ENCODE measurements at regions not wholly inside any gene's neighbourhood (a gene's known extent, or its start where the extent isn't known, plus 50 kb on each side); places are given as distances from the start of the nearest gene placed in this dataset.
"Not testable (repeated sequence)": the region's sequence is repeated elsewhere in the genome, so short reads cannot be mapped to it uniquely, and the experiment has no call there.

DNA sequence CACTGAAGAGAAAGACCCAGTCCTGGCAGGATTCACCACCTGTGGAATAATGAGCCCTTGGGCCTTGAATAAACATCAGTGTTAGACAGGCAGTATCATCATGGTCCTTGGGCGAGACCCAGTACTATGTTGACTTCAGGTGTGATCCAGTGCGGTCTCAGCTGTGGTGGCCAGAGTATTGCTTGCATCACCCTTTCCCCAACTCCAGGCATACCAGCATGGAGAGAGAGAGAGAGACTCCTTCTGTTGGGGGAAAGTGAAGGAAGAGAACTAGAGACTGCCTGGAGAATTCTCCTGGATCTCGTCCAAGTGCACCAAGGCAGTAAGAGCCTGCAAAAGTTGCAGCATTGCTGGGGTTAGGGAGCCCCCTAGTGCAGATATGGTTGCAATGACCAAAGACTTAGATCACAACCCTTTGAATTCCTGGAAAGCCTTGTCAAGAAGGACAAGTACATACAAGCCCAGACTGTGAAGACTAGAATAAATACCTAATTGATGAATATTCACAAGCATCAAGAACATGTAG lies 61.1 kb upstream of the VAMP7 start:
- peak; percentile 64 for TF ChIP-seq CTCF (IDR thresholded peaks at IDR 0.05; ENCODE audit: low read depth, low read length, missing control alignments)
- in situ Hi-C loops (cut with HindIII; ENCODE audit: low sequenced_read_pairs): no loop called here
- peak; percentile 66 for DNase-seq (ENCODE audit: low read depth)
- H3K4me3 ChIP-seq (ENCODE audit: low read depth, low read length): no peak overlapping the region

DNA sequence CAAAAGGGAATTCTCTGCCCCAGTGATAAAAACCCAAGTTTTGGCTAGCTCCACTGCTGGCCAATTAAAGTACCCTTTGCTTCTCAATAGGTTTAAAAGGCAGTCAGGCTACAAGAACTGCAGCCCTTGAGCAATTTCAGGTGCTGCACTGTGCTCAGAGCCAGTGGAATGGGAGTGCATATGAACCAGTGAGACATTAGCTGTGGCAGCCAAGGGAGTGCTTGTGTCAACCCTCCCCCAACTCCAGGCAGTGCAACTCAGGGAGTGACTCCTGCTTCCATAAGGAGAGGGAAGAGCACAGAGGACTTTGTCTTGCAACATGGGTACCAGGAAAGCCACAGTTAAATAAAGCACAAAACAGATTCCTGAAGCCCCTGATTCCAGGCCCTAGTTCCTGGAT lies 61.6 kb upstream of the VAMP7 start:
- TF ChIP-seq CTCF (IDR thresholded peaks at IDR 0.05; ENCODE audit: low read depth, low read length, missing control alignments): no peak
- DNase-seq (ENCODE audit: low read depth): no peak
- H3K4me3 ChIP-seq (ENCODE audit: low read depth, low read length): no peak overlapping the region
- in situ Hi-C loops (cut with HindIII; ENCODE audit: low sequenced_read_pairs): no loop called here

DNA sequence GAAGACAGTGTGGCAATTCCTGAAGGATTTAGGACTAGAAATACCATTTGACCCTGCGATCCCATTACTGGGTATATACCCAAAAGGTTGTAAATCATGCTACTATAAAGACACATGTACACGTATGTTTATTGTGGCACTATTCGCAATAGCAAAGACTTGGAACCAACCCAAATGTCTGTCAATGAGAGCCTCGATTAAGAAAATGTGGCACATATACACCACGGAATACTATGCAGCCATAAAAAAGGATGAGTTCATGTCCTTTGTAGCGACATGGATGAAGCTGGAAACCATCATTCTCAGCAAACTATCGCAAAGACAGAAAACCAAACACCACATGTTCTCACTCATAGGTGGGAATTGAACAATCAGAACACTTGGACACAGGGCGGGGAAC lies 66.8 kb upstream of the VAMP7 start:
- in situ Hi-C loops (cut with HindIII; ENCODE audit: low sequenced_read_pairs); DNase-seq (ENCODE audit: low read depth); H3K4me3 ChIP-seq (ENCODE audit: low read depth, low read length): not testable (repeated sequence)

GRCh38 chrX:155779831-155780230 lies 101.3 kb upstream of the VAMP7 start:
- no peak for DNase-seq (ENCODE audit: low read depth)
- in situ Hi-C loops (cut with HindIII; ENCODE audit: low sequenced_read_pairs): no loop called here
- H3K4me3 ChIP-seq (ENCODE audit: low read depth, low read length): no peak overlapping the region
- TF ChIP-seq CTCF (IDR thresholded peaks at IDR 0.05; ENCODE audit: low read depth, low read length, missing control alignments): no peak

DNA sequence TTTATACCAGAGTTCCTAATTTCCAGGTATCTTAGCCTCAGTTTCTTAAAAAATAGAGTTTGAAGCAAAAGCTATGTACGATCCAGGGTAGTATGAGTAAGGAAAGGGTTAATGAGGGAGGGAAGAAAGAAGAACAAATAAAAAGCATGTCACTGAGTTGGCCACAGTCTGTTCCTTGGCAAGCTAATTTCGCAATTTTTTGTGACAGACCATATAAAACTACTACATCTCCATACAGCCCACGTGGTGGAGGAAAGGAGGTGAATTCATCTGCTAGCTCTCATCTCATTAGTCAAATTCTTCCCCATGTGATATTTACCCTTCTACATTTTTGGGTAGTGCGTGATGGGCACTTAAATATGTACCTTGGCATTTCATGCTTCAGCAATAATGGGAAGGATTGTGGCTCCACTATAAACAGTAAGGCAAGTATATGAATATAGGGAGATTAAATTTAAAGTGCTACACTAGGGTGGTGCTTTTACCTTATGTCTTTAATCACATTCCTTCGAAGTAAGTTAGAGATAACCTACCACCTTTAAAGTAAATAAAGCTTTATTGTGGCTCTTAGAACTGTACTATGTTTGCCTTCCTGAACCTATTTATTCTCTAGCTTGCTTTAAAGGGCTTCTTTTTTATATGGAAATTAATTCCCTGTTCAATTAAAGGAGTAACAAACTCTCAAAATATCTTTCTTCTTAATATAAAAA lies 102.1 kb upstream of the VAMP7 start:
- in situ Hi-C loops (cut with HindIII; ENCODE audit: low sequenced_read_pairs): no loop called here
- no peak for DNase-seq (ENCODE audit: low read depth)
- no peak overlapping the region for H3K4me3 ChIP-seq (ENCODE audit: low read depth, low read length)
- no peak for TF ChIP-seq CTCF (IDR thresholded peaks at IDR 0.05; ENCODE audit: low read depth, low read length, missing control alignments)

DNA sequence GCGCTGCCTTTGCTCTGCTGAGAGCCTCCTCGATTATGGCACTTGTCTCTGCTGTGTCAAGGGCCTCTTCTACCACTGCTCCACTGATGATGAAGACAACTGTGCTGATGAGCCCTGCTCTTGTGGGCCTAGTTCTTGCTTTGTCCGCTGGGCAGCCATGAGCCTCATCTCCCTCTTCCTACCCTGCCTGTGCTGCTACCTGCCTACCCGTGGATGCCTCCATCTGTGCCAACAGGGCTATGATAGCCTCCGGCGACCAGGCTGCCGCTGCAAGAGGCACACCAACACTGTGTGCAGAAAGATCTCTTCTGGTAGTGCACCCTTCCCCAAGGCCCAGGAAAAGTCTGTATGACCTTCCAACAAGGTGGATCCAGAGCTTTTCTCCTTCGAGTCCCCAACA lies 106.8 kb upstream of the VAMP7 start:
- in situ Hi-C loops (cut with HindIII; ENCODE audit: low sequenced_read_pairs): no loop called here
- H3K4me3 ChIP-seq (ENCODE audit: low read depth, low read length): no peak overlapping the region
- DNase-seq (ENCODE audit: low read depth): no peak
- no peak for TF ChIP-seq CTCF (IDR thresholded peaks at IDR 0.05; ENCODE audit: low read depth, low read length, missing control alignments)

DNA sequence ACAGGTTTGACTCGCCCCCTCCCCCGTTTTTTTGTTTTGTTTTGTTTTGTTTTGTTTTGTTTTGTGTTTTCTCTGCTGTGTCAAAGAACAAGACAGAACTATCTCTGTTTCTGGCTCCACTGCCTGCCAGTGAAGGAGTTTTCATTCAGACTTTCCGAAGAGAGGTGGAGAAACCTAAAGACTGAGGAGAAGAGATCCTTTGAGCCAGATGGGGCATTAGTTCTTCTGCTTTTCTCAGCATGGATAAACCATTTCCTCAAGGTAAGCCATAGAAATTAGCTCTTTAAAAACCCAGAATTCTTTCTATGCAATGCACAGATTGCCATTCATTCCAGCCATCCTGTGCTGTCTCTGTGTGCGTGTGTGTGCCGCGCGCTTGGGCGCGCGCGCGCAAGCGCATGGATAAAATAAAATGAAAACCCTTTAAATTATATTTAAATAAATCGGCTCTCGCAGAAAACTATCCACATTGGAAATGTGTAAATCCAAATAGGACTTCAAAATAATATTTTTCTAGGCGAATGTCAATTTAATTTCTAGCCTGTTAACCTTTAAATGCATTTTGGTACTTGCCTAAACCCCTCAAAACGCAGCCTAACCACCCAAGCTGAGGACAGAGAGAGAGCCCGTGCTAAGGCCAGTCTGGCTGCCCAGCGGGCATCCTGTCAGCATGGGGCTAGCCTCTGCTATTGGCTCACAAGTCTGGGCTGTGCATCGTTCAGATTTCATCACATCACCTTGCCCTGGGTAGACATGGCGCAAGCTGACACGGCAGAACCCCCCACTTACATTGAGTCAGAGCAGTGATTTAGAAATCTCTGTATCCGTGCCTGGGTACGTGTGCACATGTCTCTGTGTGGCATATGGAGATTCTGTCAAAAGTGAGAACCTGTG lies 113.0 kb upstream of the VAMP7 start:
- in situ Hi-C loops (cut with HindIII; ENCODE audit: low sequenced_read_pairs): no loop called here
- H3K4me3 ChIP-seq (ENCODE audit: low read depth, low read length): peak overlapping the region; percentile 54
- no peak for DNase-seq (ENCODE audit: low read depth)
- no peak for TF ChIP-seq CTCF (IDR thresholded peaks at IDR 0.05; ENCODE audit: low read depth, low read length, missing control alignments)

Measured in astrocyte of the cerebellum (primary cell).